ENCODE measurements at regions not wholly inside any gene's neighbourhood (a gene's known extent, or its start where the extent isn't known, plus 50 kb on each side); places are given as distances from the start of the nearest gene placed in this dataset.

DNA sequence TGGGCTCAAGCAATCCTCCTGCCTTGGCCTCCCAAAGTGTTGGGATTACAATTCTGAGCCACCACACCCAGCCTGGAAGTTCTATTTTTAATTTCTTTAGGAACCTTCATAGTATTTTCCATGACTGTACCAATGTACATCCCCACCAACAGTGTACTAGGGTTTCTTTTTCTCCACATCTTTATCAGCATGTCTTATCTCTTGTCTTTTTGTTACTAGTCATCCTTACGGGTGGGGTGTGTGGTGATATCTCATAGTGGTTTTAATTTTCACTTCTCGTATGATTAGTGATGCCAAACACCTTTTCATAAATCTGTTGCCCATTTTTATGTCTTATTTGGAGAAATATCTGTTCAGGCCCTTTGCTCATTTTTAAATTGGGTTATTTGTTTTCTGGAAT is 123.0 kb upstream of the MEF2C start:
- no peak overlapping the region for H3K4me3 ChIP-seq (replicated peaks; ENCODE audit: insufficient read depth, low read length)
- TF ChIP-seq POLR2AphosphoS5 (IDR thresholded peaks at IDR 0.05; ENCODE audit: low read depth) (no peak), GABPA (IDR thresholded peaks at IDR 0.05; ENCODE audit: low read depth) (no peak), SPI1 (IDR thresholded peaks at IDR 0.05; ENCODE audit: borderline replicate concordance, low read depth) (no peak)
- TF ChIP-seq, protein P1, sequence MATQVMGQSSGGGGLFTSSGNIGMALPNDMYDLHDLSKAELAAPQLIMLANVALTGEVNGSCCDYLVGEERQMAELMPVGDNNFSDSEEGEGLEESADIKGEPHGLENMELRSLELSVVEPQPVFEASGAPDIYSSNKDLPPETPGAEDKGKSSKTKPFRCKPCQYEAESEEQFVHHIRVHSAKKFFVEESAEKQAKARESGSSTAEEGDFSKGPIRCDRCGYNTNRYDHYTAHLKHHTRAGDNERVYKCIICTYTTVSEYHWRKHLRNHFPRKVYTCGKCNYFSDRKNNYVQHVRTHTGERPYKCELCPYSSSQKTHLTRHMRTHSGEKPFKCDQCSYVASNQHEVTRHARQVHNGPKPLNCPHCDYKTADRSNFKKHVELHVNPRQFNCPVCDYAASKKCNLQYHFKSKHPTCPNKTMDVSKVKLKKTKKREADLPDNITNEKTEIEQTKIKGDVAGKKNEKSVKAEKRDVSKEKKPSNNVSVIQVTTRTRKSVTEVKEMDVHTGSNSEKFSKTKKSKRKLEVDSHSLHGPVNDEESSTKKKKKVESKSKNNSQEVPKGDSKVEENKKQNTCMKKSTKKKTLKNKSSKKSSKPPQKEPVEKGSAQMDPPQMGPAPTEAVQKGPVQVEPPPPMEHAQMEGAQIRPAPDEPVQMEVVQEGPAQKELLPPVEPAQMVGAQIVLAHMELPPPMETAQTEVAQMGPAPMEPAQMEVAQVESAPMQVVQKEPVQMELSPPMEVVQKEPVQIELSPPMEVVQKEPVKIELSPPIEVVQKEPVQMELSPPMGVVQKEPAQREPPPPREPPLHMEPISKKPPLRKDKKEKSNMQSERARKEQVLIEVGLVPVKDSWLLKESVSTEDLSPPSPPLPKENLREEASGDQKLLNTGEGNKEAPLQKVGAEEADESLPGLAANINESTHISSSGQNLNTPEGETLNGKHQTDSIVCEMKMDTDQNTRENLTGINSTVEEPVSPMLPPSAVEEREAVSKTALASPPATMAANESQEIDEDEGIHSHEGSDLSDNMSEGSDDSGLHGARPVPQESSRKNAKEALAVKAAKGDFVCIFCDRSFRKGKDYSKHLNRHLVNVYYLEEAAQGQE (IDR thresholded peaks at IDR 0.05; ENCODE audit: insufficient replicate concordance, low read depth), result no peak
- TF ChIP-seq, protein P2, sequence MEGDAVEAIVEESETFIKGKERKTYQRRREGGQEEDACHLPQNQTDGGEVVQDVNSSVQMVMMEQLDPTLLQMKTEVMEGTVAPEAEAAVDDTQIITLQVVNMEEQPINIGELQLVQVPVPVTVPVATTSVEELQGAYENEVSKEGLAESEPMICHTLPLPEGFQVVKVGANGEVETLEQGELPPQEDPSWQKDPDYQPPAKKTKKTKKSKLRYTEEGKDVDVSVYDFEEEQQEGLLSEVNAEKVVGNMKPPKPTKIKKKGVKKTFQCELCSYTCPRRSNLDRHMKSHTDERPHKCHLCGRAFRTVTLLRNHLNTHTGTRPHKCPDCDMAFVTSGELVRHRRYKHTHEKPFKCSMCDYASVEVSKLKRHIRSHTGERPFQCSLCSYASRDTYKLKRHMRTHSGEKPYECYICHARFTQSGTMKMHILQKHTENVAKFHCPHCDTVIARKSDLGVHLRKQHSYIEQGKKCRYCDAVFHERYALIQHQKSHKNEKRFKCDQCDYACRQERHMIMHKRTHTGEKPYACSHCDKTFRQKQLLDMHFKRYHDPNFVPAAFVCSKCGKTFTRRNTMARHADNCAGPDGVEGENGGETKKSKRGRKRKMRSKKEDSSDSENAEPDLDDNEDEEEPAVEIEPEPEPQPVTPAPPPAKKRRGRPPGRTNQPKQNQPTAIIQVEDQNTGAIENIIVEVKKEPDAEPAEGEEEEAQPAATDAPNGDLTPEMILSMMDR (IDR thresholded peaks at IDR 0.05; ENCODE audit: insufficient read depth, low read length), result no peak
- H3K27ac ChIP-seq (replicated peaks), result no peak overlapping the region
- no peak for DNase-seq (ENCODE audit: low read depth in 1 of 2, low spot score in 1 of 2)
- no peaks in the 10 kb centered on the region for H3K27me3 ChIP-seq (ENCODE audit: insufficient read depth, poor library complexity, severe bottlenecking)

- no peaks in the 10 kb centered on the region for H3K27me3 ChIP-seq (ENCODE audit: insufficient read depth, poor library complexity, severe bottlenecking)
- no peak overlapping the region for H3K27ac ChIP-seq (replicated peaks)
- DNase-seq (ENCODE audit: low read depth in 1 of 2, low spot score in 1 of 2), result no peak
- TF ChIP-seq GABPA (IDR thresholded peaks at IDR 0.05; ENCODE audit: low read depth), result no peak
- H3K4me3 ChIP-seq (replicated peaks; ENCODE audit: insufficient read depth, low read length), result no peak overlapping the region
These were observed 121.4 kb upstream of the MEF2C start for GRCh38 chr5:89004379-89004778.

- TF ChIP-seq, protein P2 (IDR thresholded peaks at IDR 0.05; ENCODE audit: insufficient read depth, low read length), result no peak
- TF ChIP-seq, protein P1 (IDR thresholded peaks at IDR 0.05; ENCODE audit: insufficient replicate concordance, low read depth), result no peak
- no peak for TF ChIP-seq POLR2AphosphoS5 (IDR thresholded peaks at IDR 0.05; ENCODE audit: low read depth)
- no peak for TF ChIP-seq GABPA (IDR thresholded peaks at IDR 0.05; ENCODE audit: low read depth)
- no peak for TF ChIP-seq SPI1 (IDR thresholded peaks at IDR 0.05; ENCODE audit: borderline replicate concordance, low read depth)
- no peak for DNase-seq (ENCODE audit: low read depth in 1 of 2, low spot score in 1 of 2)
- H3K4me3 ChIP-seq (replicated peaks; ENCODE audit: insufficient read depth, low read length), result no peak overlapping the region
- H3K27ac ChIP-seq (replicated peaks), result no peak overlapping the region
- H3K27me3 ChIP-seq (ENCODE audit: insufficient read depth, poor library complexity, severe bottlenecking), result no peaks in the 10 kb centered on the region
These were observed 120.6 kb upstream of the MEF2C start for GRCh38 chr5:89003563-89004036.

DNA sequence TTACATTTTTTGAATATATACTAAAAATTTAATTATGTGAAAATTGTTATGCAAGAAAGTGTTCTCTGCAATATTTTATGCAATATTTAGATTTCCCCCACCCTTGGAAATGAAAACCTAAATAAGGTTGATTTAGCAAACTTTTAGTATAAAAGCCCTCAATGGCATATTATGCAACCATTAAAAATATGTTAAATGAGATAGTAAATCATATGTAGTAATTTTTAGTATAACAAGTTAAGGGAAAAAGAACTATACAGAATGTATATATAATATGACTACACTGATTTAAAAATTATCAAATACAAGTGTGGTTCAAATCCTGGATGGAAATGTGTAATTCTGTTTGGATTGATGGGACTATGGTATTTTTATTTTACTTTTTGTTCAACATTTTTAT is 116.9 kb upstream of the MEF2C start:
- Histone ChIP-seq H3K4me3 (replicated peaks; ENCODE audit: insufficient read depth, low read length) (no peak overlapping the region), H3K27me3 (ENCODE audit: insufficient read depth, poor library complexity, severe bottlenecking) (no peaks in the 10 kb centered on the region), H3K27ac (replicated peaks) (no peak overlapping the region)
- no peak for DNase-seq (ENCODE audit: low read depth in 1 of 2, low spot score in 1 of 2)
- TF ChIP-seq POLR2AphosphoS5 (IDR thresholded peaks at IDR 0.05; ENCODE audit: low read depth) (no peak), GABPA (IDR thresholded peaks at IDR 0.05; ENCODE audit: low read depth) (no peak), SPI1 (IDR thresholded peaks at IDR 0.05; ENCODE audit: borderline replicate concordance, low read depth) (no peak)
- TF ChIP-seq, protein P1 (IDR thresholded peaks at IDR 0.05; ENCODE audit: insufficient replicate concordance, low read depth), result no peak
- TF ChIP-seq, protein P2 (IDR thresholded peaks at IDR 0.05; ENCODE audit: insufficient read depth, low read length), result no peak
